Mucosa of rectum (tissue), 2 donors: ENCODE measurements at regions not wholly inside any gene's neighbourhood (a gene's known extent, or its start where the extent isn't known, plus 50 kb on each side); places are given as distances from the start of the nearest gene placed in this dataset.

ENCODE experiments used
- H3K27ac ChIP-seq, 2 donors: one replicate each; pipeline ENCODE4 v1.7.0; 2013; ENCODE audit warnings: inconsistent platforms in 2 of 2, low read depth in 2 of 2, low read length in 2 of 2
- H3K27me3 ChIP-seq, 2 donors: one replicate each; pipeline ENCODE4 v1.7.0; 2013; ENCODE audit warnings: low read length in 2 of 2; ENCODE audit not compliant: control insufficient read depth in 2 of 2, insufficient read depth in 2 of 2
- H3K36me3 ChIP-seq, 2 donors: one replicate each; pipeline ENCODE4 v1.7.0; 2013; ENCODE audit warnings: low read length in 2 of 2; ENCODE audit not compliant: control insufficient read depth in 2 of 2, insufficient read depth in 2 of 2
- H3K4me1 ChIP-seq, 2 donors: one replicate each; pipeline ENCODE4 v1.7.0; 2013; ENCODE audit warnings: low read length in 2 of 2, mild to moderate bottlenecking in 1 of 2; ENCODE audit not compliant: control insufficient read depth in 2 of 2, insufficient read depth in 2 of 2
- H3K4me3 ChIP-seq, 2 donors: one replicate each; pipeline ENCODE4 v1.7.0; 2013; ENCODE audit warnings: low read length in 2 of 2
- H3K9ac ChIP-seq, 2 donors: one replicate each; pipeline ENCODE4 v1.7.0; 2013; ENCODE audit warnings: low read length in 2 of 2, low read depth in 1 of 2, mild to moderate bottlenecking in 1 of 2
- H3K9me3 ChIP-seq, 2 donors: one replicate each; pipeline ENCODE4 v1.7.0; 2013; ENCODE audit warnings: low read length in 2 of 2; ENCODE audit not compliant: control insufficient read depth in 2 of 2
- donor health status: healthy.
- donor health status: Normal muscosa, but diverticular disease.

DNA sequence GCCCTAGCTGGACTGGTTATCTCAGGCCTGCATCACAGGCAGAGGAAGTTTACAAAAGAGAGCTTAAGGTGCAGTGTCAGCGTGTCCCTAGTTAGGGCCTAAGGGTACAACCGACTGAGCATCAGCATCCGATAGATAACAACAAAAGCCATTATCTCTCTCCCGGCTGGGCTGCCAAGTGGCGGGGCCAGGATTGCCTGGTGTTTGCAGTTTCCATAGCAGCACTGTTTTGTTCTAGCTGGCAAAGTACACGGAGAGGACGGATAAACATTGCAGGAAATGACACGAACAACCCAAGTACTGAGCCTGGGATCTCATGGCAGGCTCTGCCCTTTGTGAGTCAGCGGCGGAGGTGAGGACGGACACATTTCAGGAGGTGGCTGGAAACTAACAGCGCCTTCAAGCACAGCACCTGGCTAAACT is 104.7 kb upstream of the NOCT start:
- no peaks in the 10 kb centered on the region for H3K36me3 ChIP-seq
- H3K27ac ChIP-seq = peak overlapping the region; percentile 69 to 89
- H3K27me3 ChIP-seq = no peaks in the 10 kb centered on the region
- peaks cover 18 to 27% of the 10 kb centered on the region in 2 donors for H3K4me1 ChIP-seq
- peak overlapping the region; percentile 3 to 53 for H3K9ac ChIP-seq
- peak overlapping the region; percentile 27 to 62 for H3K4me3 ChIP-seq
- no peaks in the 10 kb centered on the region for H3K9me3 ChIP-seq

- Histone ChIP-seq H3K4me3 (peak overlapping the region in 1 of 2 donors; percentile 27), H3K9ac (no peak overlapping the region), H3K27ac (peak overlapping the region; percentile 69 to 89)
Observed at GRCh38 chr4:138910195-138910913, 105.2 kb upstream of the NOCT start.

DNA sequence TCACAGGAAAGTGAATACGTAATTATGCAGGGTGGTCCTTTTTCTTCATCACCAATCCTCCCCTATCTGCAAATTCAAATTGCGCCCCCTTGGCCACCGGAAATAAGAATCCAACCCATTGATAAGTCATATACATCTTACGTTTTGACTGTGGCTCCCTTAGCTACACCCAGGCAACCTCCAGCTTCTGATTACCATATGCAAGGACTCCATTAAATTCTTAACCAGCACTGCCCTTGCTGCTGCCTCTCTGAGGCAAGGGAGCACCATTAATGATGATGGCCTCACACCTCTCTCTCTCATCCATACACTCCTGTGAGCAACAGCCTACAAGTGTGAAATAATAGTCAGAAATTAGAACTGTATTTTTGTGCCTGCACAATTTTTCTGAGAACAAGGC is 106.0 kb upstream of the NOCT start:
- no peak overlapping the region for H3K4me3 ChIP-seq
- no peak overlapping the region for H3K9ac ChIP-seq
- no peaks in the 10 kb centered on the region for H3K27me3 ChIP-seq
- H3K27ac ChIP-seq = no peak overlapping the region
- peaks cover 18 to 27% of the 10 kb centered on the region in 2 donors for H3K4me1 ChIP-seq
- H3K36me3 ChIP-seq = no peaks in the 10 kb centered on the region
- no peaks in the 10 kb centered on the region for H3K9me3 ChIP-seq

More at GRCh38 chr4:138910195-138910913, 105.2 kb upstream of the NOCT start:
- Histone ChIP-seq H3K36me3 (no peaks in the 10 kb centered on the region), H3K9me3 (no peaks in the 10 kb centered on the region), H3K4me1 (peaks cover 18 to 27% of the 10 kb centered on the region in 2 donors), H3K27me3 (no peaks in the 10 kb centered on the region)

GRCh38 chr4:138908134-138908533 is 107.4 kb upstream of the NOCT start:
- H3K27me3 ChIP-seq = no peaks in the 10 kb centered on the region
- no peak overlapping the region for H3K9ac ChIP-seq
- H3K4me1 ChIP-seq = peaks cover 18 to 27% of the 10 kb centered on the region in 2 donors
- no peak overlapping the region for H3K27ac ChIP-seq
- no peak overlapping the region for H3K4me3 ChIP-seq
- no peaks in the 10 kb centered on the region for H3K9me3 ChIP-seq
- H3K36me3 ChIP-seq = no peaks in the 10 kb centered on the region

GRCh38 chr4:138907174-138907573 is 108.4 kb upstream of the NOCT start:
- Histone ChIP-seq H3K4me3 (no peak overlapping the region), H3K9me3 (no peaks in the 10 kb centered on the region), H3K9ac (no peak overlapping the region), H3K27ac (no peak overlapping the region), H3K4me1 (peaks cover 15 to 18% of the 10 kb centered on the region in 2 donors), H3K27me3 (no peaks in the 10 kb centered on the region), H3K36me3 (no peaks in the 10 kb centered on the region)

DNA sequence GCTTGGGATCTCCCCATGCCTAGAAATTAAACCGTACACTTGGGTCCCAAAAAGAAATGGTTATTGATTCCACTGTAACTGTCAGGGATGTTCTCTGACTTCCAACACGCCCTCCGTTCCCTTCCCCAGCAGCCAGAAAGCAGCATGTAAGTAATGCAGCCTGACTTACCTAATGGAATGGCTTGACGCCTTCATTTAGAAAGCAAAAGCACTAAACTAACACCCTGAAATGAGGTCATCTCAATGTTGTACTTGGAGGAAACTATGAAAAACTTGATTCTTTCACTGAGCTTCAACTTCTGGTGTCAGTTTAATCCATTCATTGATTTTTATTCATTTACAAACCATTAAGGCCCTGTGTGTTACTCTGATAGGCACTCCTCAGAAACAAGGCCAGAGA is 110.8 kb upstream of the NOCT start:
- H3K4me1 ChIP-seq = peaks cover 0 to 4% of the 10 kb centered on the region in 2 donors
- no peaks in the 10 kb centered on the region for H3K36me3 ChIP-seq
- H3K27me3 ChIP-seq = no peaks in the 10 kb centered on the region
- H3K27ac ChIP-seq = no peak overlapping the region
- no peak overlapping the region for H3K9ac ChIP-seq
- no peaks in the 10 kb centered on the region for H3K9me3 ChIP-seq
- no peak overlapping the region for H3K4me3 ChIP-seq

- Histone ChIP-seq H3K4me1 (peaks cover 0 to under 1% of the 10 kb centered on the region in 2 donors), H3K27me3 (no peaks in the 10 kb centered on the region), H3K27ac (no peak overlapping the region), H3K36me3 (no peaks in the 10 kb centered on the region), H3K9me3 (no peaks in the 10 kb centered on the region), H3K9ac (no peak overlapping the region), H3K4me3 (no peak overlapping the region)
Observed at GRCh38 chr4:138903185-138903584, 112.4 kb upstream of the NOCT start.

GRCh38 chr4:138902705-138903104 is 112.9 kb upstream of the NOCT start:
- no peak overlapping the region for H3K9ac ChIP-seq
- H3K9me3 ChIP-seq = no peaks in the 10 kb centered on the region
- peaks cover 0 to 4% of the 10 kb centered on the region in 2 donors for H3K4me1 ChIP-seq
- H3K36me3 ChIP-seq = no peaks in the 10 kb centered on the region
- no peak overlapping the region for H3K27ac ChIP-seq
- H3K27me3 ChIP-seq = no peaks in the 10 kb centered on the region
- no peak overlapping the region for H3K4me3 ChIP-seq

DNA sequence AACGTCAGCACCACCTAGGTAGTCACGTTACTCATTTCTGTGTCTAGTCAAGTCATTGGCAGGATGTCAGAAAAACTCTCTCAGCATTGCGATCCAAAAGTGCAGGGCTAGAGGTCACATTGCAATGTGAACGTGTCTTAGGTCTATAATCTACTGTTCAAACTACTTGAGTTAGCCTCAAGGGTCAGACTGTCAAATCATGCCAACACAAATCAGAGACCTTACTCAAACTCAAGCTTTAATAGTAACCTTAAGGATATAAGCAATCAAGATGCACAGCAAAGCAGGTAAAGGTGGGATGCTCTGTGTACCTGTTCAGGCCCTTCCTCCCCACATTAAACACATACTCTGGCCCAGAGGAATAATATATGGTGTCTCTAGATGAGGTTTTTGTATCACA is 114.4 kb upstream of the NOCT start:
- Histone ChIP-seq H3K27me3 (no peaks in the 10 kb centered on the region), H3K4me1 (peaks cover 0 to 4% of the 10 kb centered on the region in 2 donors), H3K4me3 (no peak overlapping the region), H3K27ac (no peak overlapping the region), H3K9me3 (no peaks in the 10 kb centered on the region), H3K9ac (no peak overlapping the region), H3K36me3 (no peaks in the 10 kb centered on the region)

- Histone ChIP-seq H3K27ac (no peak overlapping the region), H3K4me1 (peaks cover 0 to 4% of the 10 kb centered on the region in 2 donors), H3K9ac (no peak overlapping the region), H3K9me3 (no peaks in the 10 kb centered on the region), H3K4me3 (no peak overlapping the region), H3K36me3 (no peaks in the 10 kb centered on the region), H3K27me3 (no peaks in the 10 kb centered on the region)
Observed at GRCh38 chr4:138899999-138900398, 115.6 kb upstream of the NOCT start.
